K562 (cell line): ENCODE measurements at regions not wholly inside any gene's neighbourhood (a gene's known extent, or its start where the extent isn't known, plus 50 kb on each side); places are given as distances from the start of the nearest gene placed in this dataset.

ENCODE experiments used
- ZNF146 ChIP-seq: IDR thresholded peaks from one replicate; pipeline ENCODE4 v1.6.1; 2018; ENCODE audit warnings: missing compliant biosample characterization; ENCODE audit not compliant: unreplicated experiment
- ZNF444 ChIP-seq: fragments of 250-450 bp; sonication (Bioruptor Pico); IDR thresholded peaks from 2 replicates; pipeline ENCODE4 v1.4.0; 2020; ENCODE audit warnings: mild to moderate bottlenecking, moderate library complexity
- TF ChIP-seq, protein P1 (sequence below): fragments of 200-600 bp; sonication (generic); IDR thresholded peaks from one replicate; pipeline ENCODE4 v1.6.1; 2012; ENCODE audit warnings: mild to moderate bottlenecking, low read depth, low read length, inconsistent platforms
- TF ChIP-seq, protein P2 (sequence below), 2 experiments: fragments of 450-650 bp; conservative IDR thresholded peaks; 2 replicates each; pipeline ENCODE4 v1.6.1; 2017; ENCODE audit warnings: mild to moderate bottlenecking in 2 of 2, moderate library complexity in 2 of 2

DNA sequence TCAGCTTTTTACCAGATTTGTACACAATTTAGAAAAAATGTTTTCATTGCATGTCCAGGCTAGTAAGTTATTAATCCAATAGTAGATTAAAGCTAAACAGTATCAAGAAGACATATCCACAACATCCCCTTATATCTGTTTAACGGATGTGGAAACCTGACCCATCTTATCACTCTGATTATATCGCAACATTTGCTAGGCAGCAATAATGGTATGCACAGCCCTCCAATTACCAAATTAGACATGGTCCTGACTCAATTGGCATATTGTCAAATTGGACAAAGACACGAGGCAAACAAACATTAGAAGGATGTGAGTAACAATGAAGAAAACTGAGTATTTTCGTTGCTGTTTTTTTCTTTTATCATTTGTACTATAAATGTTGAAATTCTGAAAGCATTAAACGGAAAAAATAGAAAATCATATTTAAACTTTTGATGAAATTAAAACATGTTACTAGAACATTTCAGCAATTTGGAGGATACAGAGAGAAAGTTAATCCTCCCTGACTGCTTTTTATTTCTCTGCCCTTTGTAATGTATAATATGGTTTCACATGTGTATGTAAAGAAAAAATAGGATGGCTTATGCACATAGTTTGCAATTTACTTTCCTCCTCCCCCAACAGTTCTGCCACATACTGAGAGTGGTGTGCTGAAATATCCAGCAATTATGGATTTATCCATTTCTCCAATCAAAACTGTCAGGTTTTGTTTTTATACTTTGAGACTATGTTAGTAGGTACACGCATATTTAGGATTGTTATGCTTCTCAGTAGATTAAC, 633.7 kb downstream of the ZIC1 start (continued):
- TF ChIP-seq, protein P1, sequence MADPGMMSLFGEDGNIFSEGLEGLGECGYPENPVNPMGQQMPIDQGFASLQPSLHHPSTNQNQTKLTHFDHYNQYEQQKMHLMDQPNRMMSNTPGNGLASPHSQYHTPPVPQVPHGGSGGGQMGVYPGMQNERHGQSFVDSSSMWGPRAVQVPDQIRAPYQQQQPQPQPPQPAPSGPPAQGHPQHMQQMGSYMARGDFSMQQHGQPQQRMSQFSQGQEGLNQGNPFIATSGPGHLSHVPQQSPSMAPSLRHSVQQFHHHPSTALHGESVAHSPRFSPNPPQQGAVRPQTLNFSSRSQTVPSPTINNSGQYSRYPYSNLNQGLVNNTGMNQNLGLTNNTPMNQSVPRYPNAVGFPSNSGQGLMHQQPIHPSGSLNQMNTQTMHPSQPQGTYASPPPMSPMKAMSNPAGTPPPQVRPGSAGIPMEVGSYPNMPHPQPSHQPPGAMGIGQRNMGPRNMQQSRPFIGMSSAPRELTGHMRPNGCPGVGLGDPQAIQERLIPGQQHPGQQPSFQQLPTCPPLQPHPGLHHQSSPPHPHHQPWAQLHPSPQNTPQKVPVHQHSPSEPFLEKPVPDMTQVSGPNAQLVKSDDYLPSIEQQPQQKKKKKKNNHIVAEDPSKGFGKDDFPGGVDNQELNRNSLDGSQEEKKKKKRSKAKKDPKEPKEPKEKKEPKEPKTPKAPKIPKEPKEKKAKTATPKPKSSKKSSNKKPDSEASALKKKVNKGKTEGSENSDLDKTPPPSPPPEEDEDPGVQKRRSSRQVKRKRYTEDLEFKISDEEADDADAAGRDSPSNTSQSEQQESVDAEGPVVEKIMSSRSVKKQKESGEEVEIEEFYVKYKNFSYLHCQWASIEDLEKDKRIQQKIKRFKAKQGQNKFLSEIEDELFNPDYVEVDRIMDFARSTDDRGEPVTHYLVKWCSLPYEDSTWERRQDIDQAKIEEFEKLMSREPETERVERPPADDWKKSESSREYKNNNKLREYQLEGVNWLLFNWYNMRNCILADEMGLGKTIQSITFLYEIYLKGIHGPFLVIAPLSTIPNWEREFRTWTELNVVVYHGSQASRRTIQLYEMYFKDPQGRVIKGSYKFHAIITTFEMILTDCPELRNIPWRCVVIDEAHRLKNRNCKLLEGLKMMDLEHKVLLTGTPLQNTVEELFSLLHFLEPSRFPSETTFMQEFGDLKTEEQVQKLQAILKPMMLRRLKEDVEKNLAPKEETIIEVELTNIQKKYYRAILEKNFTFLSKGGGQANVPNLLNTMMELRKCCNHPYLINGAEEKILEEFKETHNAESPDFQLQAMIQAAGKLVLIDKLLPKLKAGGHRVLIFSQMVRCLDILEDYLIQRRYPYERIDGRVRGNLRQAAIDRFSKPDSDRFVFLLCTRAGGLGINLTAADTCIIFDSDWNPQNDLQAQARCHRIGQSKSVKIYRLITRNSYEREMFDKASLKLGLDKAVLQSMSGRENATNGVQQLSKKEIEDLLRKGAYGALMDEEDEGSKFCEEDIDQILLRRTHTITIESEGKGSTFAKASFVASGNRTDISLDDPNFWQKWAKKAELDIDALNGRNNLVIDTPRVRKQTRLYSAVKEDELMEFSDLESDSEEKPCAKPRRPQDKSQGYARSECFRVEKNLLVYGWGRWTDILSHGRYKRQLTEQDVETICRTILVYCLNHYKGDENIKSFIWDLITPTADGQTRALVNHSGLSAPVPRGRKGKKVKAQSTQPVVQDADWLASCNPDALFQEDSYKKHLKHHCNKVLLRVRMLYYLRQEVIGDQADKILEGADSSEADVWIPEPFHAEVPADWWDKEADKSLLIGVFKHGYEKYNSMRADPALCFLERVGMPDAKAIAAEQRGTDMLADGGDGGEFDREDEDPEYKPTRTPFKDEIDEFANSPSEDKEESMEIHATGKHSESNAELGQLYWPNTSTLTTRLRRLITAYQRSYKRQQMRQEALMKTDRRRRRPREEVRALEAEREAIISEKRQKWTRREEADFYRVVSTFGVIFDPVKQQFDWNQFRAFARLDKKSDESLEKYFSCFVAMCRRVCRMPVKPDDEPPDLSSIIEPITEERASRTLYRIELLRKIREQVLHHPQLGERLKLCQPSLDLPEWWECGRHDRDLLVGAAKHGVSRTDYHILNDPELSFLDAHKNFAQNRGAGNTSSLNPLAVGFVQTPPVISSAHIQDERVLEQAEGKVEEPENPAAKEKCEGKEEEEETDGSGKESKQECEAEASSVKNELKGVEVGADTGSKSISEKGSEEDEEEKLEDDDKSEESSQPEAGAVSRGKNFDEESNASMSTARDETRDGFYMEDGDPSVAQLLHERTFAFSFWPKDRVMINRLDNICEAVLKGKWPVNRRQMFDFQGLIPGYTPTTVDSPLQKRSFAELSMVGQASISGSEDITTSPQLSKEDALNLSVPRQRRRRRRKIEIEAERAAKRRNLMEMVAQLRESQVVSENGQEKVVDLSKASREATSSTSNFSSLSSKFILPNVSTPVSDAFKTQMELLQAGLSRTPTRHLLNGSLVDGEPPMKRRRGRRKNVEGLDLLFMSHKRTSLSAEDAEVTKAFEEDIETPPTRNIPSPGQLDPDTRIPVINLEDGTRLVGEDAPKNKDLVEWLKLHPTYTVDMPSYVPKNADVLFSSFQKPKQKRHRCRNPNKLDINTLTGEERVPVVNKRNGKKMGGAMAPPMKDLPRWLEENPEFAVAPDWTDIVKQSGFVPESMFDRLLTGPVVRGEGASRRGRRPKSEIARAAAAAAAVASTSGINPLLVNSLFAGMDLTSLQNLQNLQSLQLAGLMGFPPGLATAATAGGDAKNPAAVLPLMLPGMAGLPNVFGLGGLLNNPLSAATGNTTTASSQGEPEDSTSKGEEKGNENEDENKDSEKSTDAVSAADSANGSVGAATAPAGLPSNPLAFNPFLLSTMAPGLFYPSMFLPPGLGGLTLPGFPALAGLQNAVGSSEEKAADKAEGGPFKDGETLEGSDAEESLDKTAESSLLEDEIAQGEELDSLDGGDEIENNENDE = no peak
- no peak for TF ChIP-seq ZNF444 (CRISPR knock-in tag)
- TF ChIP-seq, protein P2, sequence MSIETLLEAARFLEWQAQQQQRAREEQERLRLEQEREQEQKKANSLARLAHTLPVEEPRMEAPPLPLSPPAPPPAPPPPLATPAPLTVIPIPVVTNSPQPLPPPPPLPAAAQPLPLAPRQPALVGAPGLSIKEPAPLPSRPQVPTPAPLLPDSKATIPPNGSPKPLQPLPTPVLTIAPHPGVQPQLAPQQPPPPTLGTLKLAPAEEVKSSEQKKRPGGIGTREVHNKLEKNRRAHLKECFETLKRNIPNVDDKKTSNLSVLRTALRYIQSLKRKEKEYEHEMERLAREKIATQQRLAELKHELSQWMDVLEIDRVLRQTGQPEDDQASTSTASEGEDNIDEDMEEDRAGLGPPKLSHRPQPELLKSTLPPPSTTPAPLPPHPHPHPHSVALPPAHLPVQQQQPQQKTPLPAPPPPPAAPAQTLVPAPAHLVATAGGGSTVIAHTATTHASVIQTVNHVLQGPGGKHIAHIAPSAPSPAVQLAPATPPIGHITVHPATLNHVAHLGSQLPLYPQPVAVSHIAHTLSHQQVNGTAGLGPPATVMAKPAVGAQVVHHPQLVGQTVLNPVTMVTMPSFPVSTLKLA (conservative IDR thresholded peaks at IDR 0.05) = no peak
- no peak for TF ChIP-seq ZNF146 (CRISPR knock-in tag)
